ENCODE measurements at regions not wholly inside any gene's neighbourhood (a gene's known extent, or its start where the extent isn't known, plus 50 kb on each side); places are given as distances from the start of the nearest gene placed in this dataset.

GRCh38 chr4:90051999-90052398 lies 75.2 kb upstream of the CCSER1 start:
- Histone ChIP-seq H3K9me2 (ENCODE audit: insufficient read depth) (no peaks in the 10 kb centered on the region), H3K27ac (no peak overlapping the region), H3K9me3 (ENCODE audit: low read depth) (no peaks in the 10 kb centered on the region), H3F3A (ENCODE audit: insufficient read depth) (no peaks in the 10 kb centered on the region), H3K36me3 (ENCODE audit: low read depth) (no peaks in the 10 kb centered on the region), H3K27me3 (replicated peaks; ENCODE audit: insufficient read depth) (no peaks in the 10 kb centered on the region), H3K4me3 (no peak overlapping the region), H3K9ac (no peak overlapping the region), H2AFZ (no peak overlapping the region), H3K79me2 (ENCODE audit: insufficient read depth) (no peaks in the 10 kb centered on the region), H3K4me2 (ENCODE audit: unreplicated experiment) (no peak overlapping the region), H3K4me1 (ENCODE audit: insufficient read depth) (no peaks in the 10 kb centered on the region), H4K20me1 (ENCODE audit: insufficient read depth) (no peaks in the 10 kb centered on the region)
- no peak for TF ChIP-seq EZH2phosphoT487 (IDR thresholded peaks at IDR 0.05; ENCODE audit: insufficient read depth, low read depth)
- in situ Hi-C loops (cut with MboI), result no loop called here
- WGBS, 2 experiments (ENCODE audit: low coverage in 1 of 2, low lambda C conversion rate in 2 of 2, missing lambda C conversion rate in 2 of 2), result 22 to 35% methylated on average over 3 of the region's 3 CpGs
- DNase-seq, result no peak

- Histone ChIP-seq H3K4me1 (ENCODE audit: insufficient read depth) (no peaks in the 10 kb centered on the region), H3K9me2 (ENCODE audit: insufficient read depth) (no peaks in the 10 kb centered on the region), H3K9ac (no peak overlapping the region), H3K4me3 (no peak overlapping the region), H3F3A (ENCODE audit: insufficient read depth) (no peaks in the 10 kb centered on the region), H3K27me3 (replicated peaks; ENCODE audit: insufficient read depth) (no peaks in the 10 kb centered on the region), H3K4me2 (ENCODE audit: unreplicated experiment) (no peak overlapping the region), H4K20me1 (ENCODE audit: insufficient read depth) (no peaks in the 10 kb centered on the region), H2AFZ (no peak overlapping the region), H3K36me3 (ENCODE audit: low read depth) (no peaks in the 10 kb centered on the region), H3K9me3 (ENCODE audit: low read depth) (no peaks in the 10 kb centered on the region), H3K27ac (no peak overlapping the region), H3K79me2 (ENCODE audit: insufficient read depth) (no peaks in the 10 kb centered on the region)
- DNase-seq, result no peak
- WGBS, 2 experiments (ENCODE audit: low coverage in 1 of 2, low lambda C conversion rate in 2 of 2, missing lambda C conversion rate in 2 of 2), result 16% methylated on average over 2 of the region's 2 CpGs
- TF ChIP-seq EZH2 (IDR thresholded peaks at IDR 0.05; ENCODE audit: insufficient read depth, poor library complexity, severe bottlenecking), result no peak
- no peak for TF ChIP-seq EZH2phosphoT487 (IDR thresholded peaks at IDR 0.05; ENCODE audit: insufficient read depth, low read depth)
- in situ Hi-C loops (cut with MboI), result no loop called here
Measured at GRCh38 chr4:90057091-90057490, 70.1 kb upstream of the CCSER1 start.

- 43 to 50% methylated on average over 4 of the region's 4 CpGs for WGBS, 2 experiments (ENCODE audit: low coverage in 1 of 2, low lambda C conversion rate in 2 of 2, missing lambda C conversion rate in 2 of 2)
- DNase-seq, result no peak
- no peak overlapping the region for H2AFZ ChIP-seq
Measured at GRCh38 chr4:90060039-90060438, 67.2 kb upstream of the CCSER1 start.

GRCh38 chr4:90061881-90062280 lies 65.3 kb upstream of the CCSER1 start:
- no peaks in the 10 kb centered on the region for H4K20me1 ChIP-seq (ENCODE audit: insufficient read depth)
- DNase-seq, result no peak
- no peak overlapping the region for H3K4me3 ChIP-seq
- H3K27ac ChIP-seq, result no peak overlapping the region
- no peaks in the 10 kb centered on the region for H3K9me2 ChIP-seq (ENCODE audit: insufficient read depth)
- no peaks in the 10 kb centered on the region for H3K79me2 ChIP-seq (ENCODE audit: insufficient read depth)
- no peak overlapping the region for H2AFZ ChIP-seq
- H3K9ac ChIP-seq, result no peak overlapping the region
- no peak overlapping the region for H3K4me2 ChIP-seq (ENCODE audit: unreplicated experiment)
- in situ Hi-C loops (cut with MboI), result no loop called here
- no peaks in the 10 kb centered on the region for H3K4me1 ChIP-seq (ENCODE audit: insufficient read depth)
- TF ChIP-seq EZH2 (IDR thresholded peaks at IDR 0.05; ENCODE audit: insufficient read depth, poor library complexity, severe bottlenecking) (no peak), EZH2phosphoT487 (IDR thresholded peaks at IDR 0.05; ENCODE audit: insufficient read depth, low read depth) (no peak)
- no peaks in the 10 kb centered on the region for H3K27me3 ChIP-seq (replicated peaks; ENCODE audit: insufficient read depth)
- H3K36me3 ChIP-seq (ENCODE audit: low read depth), result no peaks in the 10 kb centered on the region
- no peaks in the 10 kb centered on the region for H3F3A ChIP-seq (ENCODE audit: insufficient read depth)
- 0% methylated on average over 1 of the region's 1 CpG for WGBS, 2 experiments (ENCODE audit: low coverage in 1 of 2, low lambda C conversion rate in 2 of 2, missing lambda C conversion rate in 2 of 2)
- no peaks in the 10 kb centered on the region for H3K9me3 ChIP-seq (ENCODE audit: low read depth)

More at GRCh38 chr4:90060039-90060438, 67.2 kb upstream of the CCSER1 start:
- Histone ChIP-seq H3K36me3 (ENCODE audit: low read depth) (no peaks in the 10 kb centered on the region), H3K27me3 (replicated peaks; ENCODE audit: insufficient read depth) (no peaks in the 10 kb centered on the region), H3K9ac (no peak overlapping the region), H3K4me3 (no peak overlapping the region), H3K4me2 (ENCODE audit: unreplicated experiment) (no peak overlapping the region), H4K20me1 (ENCODE audit: insufficient read depth) (no peaks in the 10 kb centered on the region), H3K4me1 (ENCODE audit: insufficient read depth) (no peaks in the 10 kb centered on the region), H3K27ac (no peak overlapping the region), H3K9me3 (ENCODE audit: low read depth) (no peaks in the 10 kb centered on the region), H3K9me2 (ENCODE audit: insufficient read depth) (no peaks in the 10 kb centered on the region), H3F3A (ENCODE audit: insufficient read depth) (no peaks in the 10 kb centered on the region), H3K79me2 (ENCODE audit: insufficient read depth) (no peaks in the 10 kb centered on the region)
- TF ChIP-seq EZH2 (IDR thresholded peaks at IDR 0.05; ENCODE audit: insufficient read depth, poor library complexity, severe bottlenecking) (no peak), EZH2phosphoT487 (IDR thresholded peaks at IDR 0.05; ENCODE audit: insufficient read depth, low read depth) (no peak)
- in situ Hi-C loops (cut with MboI), result no loop called here

- H3K4me2 ChIP-seq (ENCODE audit: unreplicated experiment), result no peak overlapping the region
- 15 to 24% methylated on average over 4 of the region's 4 CpGs for WGBS, 2 experiments (ENCODE audit: low coverage in 1 of 2, low lambda C conversion rate in 2 of 2, missing lambda C conversion rate in 2 of 2)
- no peaks in the 10 kb centered on the region for H4K20me1 ChIP-seq (ENCODE audit: insufficient read depth)
- H3K9ac ChIP-seq, result no peak overlapping the region
- TF ChIP-seq EZH2 (IDR thresholded peaks at IDR 0.05; ENCODE audit: insufficient read depth, poor library complexity, severe bottlenecking) (no peak), EZH2phosphoT487 (IDR thresholded peaks at IDR 0.05; ENCODE audit: insufficient read depth, low read depth) (no peak)
- no peak overlapping the region for H3K4me3 ChIP-seq
- no peak for DNase-seq
- no peaks in the 10 kb centered on the region for H3K36me3 ChIP-seq (ENCODE audit: low read depth)
- H3K27me3 ChIP-seq (replicated peaks; ENCODE audit: insufficient read depth), result no peaks in the 10 kb centered on the region
- no peaks in the 10 kb centered on the region for H3K9me2 ChIP-seq (ENCODE audit: insufficient read depth)
- no peak overlapping the region for H2AFZ ChIP-seq
- no peaks in the 10 kb centered on the region for H3K9me3 ChIP-seq (ENCODE audit: low read depth)
- H3F3A ChIP-seq (ENCODE audit: insufficient read depth), result no peaks in the 10 kb centered on the region
- in situ Hi-C loops (cut with MboI), result no loop called here
- no peaks in the 10 kb centered on the region for H3K4me1 ChIP-seq (ENCODE audit: insufficient read depth)
- no peak overlapping the region for H3K27ac ChIP-seq
- H3K79me2 ChIP-seq (ENCODE audit: insufficient read depth), result no peaks in the 10 kb centered on the region
Measured at GRCh38 chr4:90064196-90064595, 63.0 kb upstream of the CCSER1 start.

Measured in GM23248 (cell line).